ENCODE measurements at regions not wholly inside any gene's neighbourhood (a gene's known extent, or its start where the extent isn't known, plus 50 kb on each side); places are given as distances from the start of the nearest gene placed in this dataset.
"Not testable (repeated sequence)": the region's sequence is repeated elsewhere in the genome, so short reads cannot be mapped to it uniquely, and the experiment has no call there.

GRCh38 chr12:91640021-91640420 is 457.4 kb upstream of the DCN start:
- H3K27ac Mint-ChIP-seq = no peak overlapping the region
- no peaks in the 10 kb centered on the region for H3K36me3 Mint-ChIP-seq
- peaks cover 16% of the 10 kb centered on the region for H3K27me3 Mint-ChIP-seq (ENCODE audit: low read depth)
- no peak for DNase-seq (ENCODE audit: low spot score in 2 of 2, unreplicated experiment in 2 of 2)
- no peaks in the 10 kb centered on the region for H3K4me1 Mint-ChIP-seq
- H3K9me3 Mint-ChIP-seq = no peaks in the 10 kb centered on the region
- H3K4me3 Mint-ChIP-seq = no peak overlapping the region
- no peak for TF ChIP-seq CTCF (IDR thresholded peaks at IDR 0.05; ENCODE audit: unreplicated experiment)

GRCh38 chr12:91639327-91639726 is 456.7 kb upstream of the DCN start:
- Mint-ChIP-seq H3K36me3 (no peaks in the 10 kb centered on the region), H3K4me1 (no peaks in the 10 kb centered on the region), H3K9me3 (no peaks in the 10 kb centered on the region), H3K27me3 (ENCODE audit: low read depth) (peaks cover 18% of the 10 kb centered on the region), H3K27ac (no peak overlapping the region), H3K4me3 (no peak overlapping the region)
- DNase-seq (ENCODE audit: low spot score in 2 of 2, unreplicated experiment in 2 of 2) = no peak
- TF ChIP-seq CTCF (IDR thresholded peaks at IDR 0.05; ENCODE audit: unreplicated experiment) = no peak

- Mint-ChIP-seq H3K27me3 (ENCODE audit: low read depth) (peaks cover 21% of the 10 kb centered on the region), H3K4me3 (no peak overlapping the region), H3K9me3 (no peaks in the 10 kb centered on the region), H3K4me1 (no peaks in the 10 kb centered on the region), H3K36me3 (no peaks in the 10 kb centered on the region), H3K27ac (no peak overlapping the region)
- DNase-seq (ENCODE audit: low spot score in 2 of 2, unreplicated experiment in 2 of 2) = no peak
- no peak for TF ChIP-seq CTCF (IDR thresholded peaks at IDR 0.05; ENCODE audit: unreplicated experiment)
These were observed 455.4 kb upstream of the DCN start for GRCh38 chr12:91637789-91638624.

GRCh38 chr12:91636721-91637120 is 454.1 kb upstream of the DCN start:
- no peak for DNase-seq (ENCODE audit: low spot score in 2 of 2, unreplicated experiment in 2 of 2)
- Mint-ChIP-seq H3K4me1 (peaks cover 4% of the 10 kb centered on the region), H3K4me3 (no peak overlapping the region), H3K27me3 (ENCODE audit: low read depth) (peaks cover 21% of the 10 kb centered on the region), H3K9me3 (no peaks in the 10 kb centered on the region), H3K27ac (no peak overlapping the region), H3K36me3 (no peaks in the 10 kb centered on the region)
- no peak for TF ChIP-seq CTCF (IDR thresholded peaks at IDR 0.05; ENCODE audit: unreplicated experiment)

GRCh38 chr12:91634386-91634713 is 451.7 kb upstream of the DCN start:
- not testable (repeated sequence) for H3K36me3 Mint-ChIP-seq; H3K4me3 Mint-ChIP-seq; H3K4me1 Mint-ChIP-seq; DNase-seq (ENCODE audit: low spot score in 2 of 2, unreplicated experiment in 2 of 2); H3K9me3 Mint-ChIP-seq; H3K27ac Mint-ChIP-seq
- peaks cover 22% of the 10 kb centered on the region for H3K27me3 Mint-ChIP-seq (ENCODE audit: low read depth)

GRCh38 chr12:91633734-91634357 is 451.2 kb upstream of the DCN start:
- DNase-seq (ENCODE audit: low spot score in 2 of 2, unreplicated experiment in 2 of 2) = no peak
- Mint-ChIP-seq H3K27me3 (ENCODE audit: low read depth) (peaks cover 22% of the 10 kb centered on the region), H3K27ac (no peak overlapping the region), H3K9me3 (no peaks in the 10 kb centered on the region), H3K4me1 (peaks cover 4% of the 10 kb centered on the region), H3K4me3 (no peak overlapping the region), H3K36me3 (no peaks in the 10 kb centered on the region)
- TF ChIP-seq CTCF (IDR thresholded peaks at IDR 0.05; ENCODE audit: unreplicated experiment) = no peak

All from mesothelial cell of epicardium (in vitro differentiated cells).